Trophoblast cell (in vitro differentiated cells and primary cell): ENCODE measurements at regions not wholly inside any gene's neighbourhood (a gene's known extent, or its start where the extent isn't known, plus 50 kb on each side); places are given as distances from the start of the nearest gene placed in this dataset.

ENCODE experiments used
- DNase-seq, 2 donors: peaks; one replicate each; pipeline ENCODE4 v3.0.0-alpha.2; 2016
- H2AFZ ChIP-seq: 2 replicates; pipeline ENCODE4 v1.6.1; 2013; ENCODE audit warnings: low read length, moderate library complexity, mild to moderate bottlenecking; ENCODE audit not compliant: insufficient read depth, poor library complexity
- H2AK5ac ChIP-seq: 2 replicates; pipeline ENCODE4 v1.6.1; 2013; ENCODE audit warnings: mild to moderate bottlenecking, low read length
- H2BK120ac ChIP-seq: 2 replicates; pipeline ENCODE4 v1.6.1; 2013; ENCODE audit warnings: low read length, mild to moderate bottlenecking, moderate library complexity; ENCODE audit not compliant: insufficient read depth, poor library complexity
- H2BK12ac ChIP-seq: 2 replicates; pipeline ENCODE4 v1.6.1; 2013; ENCODE audit warnings: mild to moderate bottlenecking, low read length, moderate library complexity
- H2BK5ac ChIP-seq: 2 replicates; pipeline ENCODE4 v1.6.1; 2013; ENCODE audit warnings: low read length, low read depth, moderate library complexity, mild to moderate bottlenecking; ENCODE audit not compliant: poor library complexity
- H3K14ac ChIP-seq: 2 replicates; pipeline ENCODE4 v1.6.1; 2013; ENCODE audit warnings: mild to moderate bottlenecking, low read length
- H3K18ac ChIP-seq: 2 replicates; pipeline ENCODE4 v1.6.1; 2013; ENCODE audit warnings: mild to moderate bottlenecking, low read length
- H3K23ac ChIP-seq: 2 replicates; pipeline ENCODE4 v1.6.1; 2013; ENCODE audit warnings: low read length
- H3K27ac ChIP-seq: 2 replicates; pipeline ENCODE4 v1.5.1; 2013; ENCODE audit warnings: low read depth, mild to moderate bottlenecking, inconsistent platforms, low read length, moderate library complexity
- H3K27me3 ChIP-seq: 2 replicates; pipeline ENCODE4 v1.6.1; 2013; ENCODE audit warnings: inconsistent platforms, mild to moderate bottlenecking, low read length, moderate library complexity; ENCODE audit not compliant: insufficient read depth
- H3K36me3 ChIP-seq, 2 experiments: 1 replicate in 1 of 2; 2 replicates in 1 of 2; pipeline ENCODE4 v1.6.1; 2013; ENCODE audit warnings: low read length in 2 of 2, mild to moderate bottlenecking in 2 of 2, moderate library complexity in 1 of 2; ENCODE audit not compliant: insufficient read depth in 2 of 2, control insufficient read depth in 1 of 2
- H3K4ac ChIP-seq: 2 replicates; pipeline ENCODE4 v1.6.1; 2013; ENCODE audit warnings: low read depth, mild to moderate bottlenecking, low read length, moderate library complexity
- H3K4me1 ChIP-seq, 2 experiments: 1 replicate in 1 of 2; 2 replicates in 1 of 2; pipeline ENCODE4 v1.6.1; 2013; ENCODE audit warnings: low read length in 2 of 2, mild to moderate bottlenecking in 2 of 2, moderate library complexity in 1 of 2; ENCODE audit not compliant: insufficient read depth in 2 of 2, control insufficient read depth in 1 of 2
- H3K4me2 ChIP-seq: 2 replicates; pipeline ENCODE4 v1.6.1; 2013; ENCODE audit warnings: inconsistent platforms, mild to moderate bottlenecking, low read length, moderate library complexity
- H3K4me3 ChIP-seq: 2 replicates; pipeline ENCODE4 v1.5.1; 2013; ENCODE audit warnings: mild to moderate bottlenecking, low read depth, low read length, inconsistent platforms
- H3K79me1 ChIP-seq: one replicate; pipeline ENCODE4 v1.6.1; 2013; ENCODE audit warnings: low read length
- H3K79me2 ChIP-seq: 2 replicates; pipeline ENCODE4 v1.6.1; 2013; ENCODE audit warnings: low read length, mild to moderate bottlenecking; ENCODE audit not compliant: control insufficient read depth, insufficient read depth, poor library complexity
- H3K9ac ChIP-seq: 2 replicates; pipeline ENCODE4 v1.6.1; 2013; ENCODE audit warnings: mild to moderate bottlenecking, low read length
- H3K9me3 ChIP-seq: 2 replicates; pipeline ENCODE4 v1.6.1; 2013; ENCODE audit warnings: low read depth, mild to moderate bottlenecking, control low read depth, inconsistent platforms, low read length; ENCODE audit not compliant: insufficient read depth
- H4K12ac ChIP-seq: 2 replicates; pipeline ENCODE4 v1.6.1; 2013; ENCODE audit warnings: low read depth, mild to moderate bottlenecking, low read length, moderate library complexity
- H4K8ac ChIP-seq: 2 replicates; pipeline ENCODE4 v1.6.1; 2013; ENCODE audit warnings: low read depth, mild to moderate bottlenecking, low read length, moderate library complexity
- H4K91ac ChIP-seq: one replicate; pipeline ENCODE4 v1.6.1; 2013; ENCODE audit warnings: low read depth, mild to moderate bottlenecking, low read length, moderate library complexity
- WGBS: extraction: QIAGEN DNeasy Blood & Tissue Kit; methylation state at CpG from one replicate; pipeline ENCODE4 v1.1.7; 2013; ENCODE audit warnings: missing lambda C conversion rate; ENCODE audit not compliant: insufficient read length, insufficient coverage; ENCODE audit errors: extremely low coverage; 5-methylcytosine and 5-hydroxymethylcytosine counted together

DNA sequence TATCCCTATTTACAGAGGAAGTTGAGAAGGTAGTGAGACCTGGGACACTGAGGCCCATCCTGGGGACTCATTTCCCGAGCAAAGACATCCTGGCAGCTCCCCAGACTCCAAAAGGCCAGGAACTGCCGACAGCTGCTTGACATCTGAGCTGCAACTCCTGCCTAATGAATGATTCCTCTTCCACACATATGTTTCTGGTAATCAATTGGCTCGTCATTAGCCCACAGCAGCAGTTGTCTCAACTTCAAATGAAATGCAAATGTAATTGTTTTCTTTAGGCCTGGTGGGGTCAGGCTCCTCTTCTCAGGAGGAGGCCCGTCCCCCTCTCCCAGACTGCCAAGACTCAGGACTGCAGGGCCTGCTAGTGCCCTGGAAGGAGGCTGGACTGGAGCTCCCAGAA, 61.8 kb upstream of the DISP3 start:
- no peak overlapping the region for H2BK120ac ChIP-seq
- H3K79me2 ChIP-seq: no peaks in the 10 kb centered on the region
- H2BK12ac ChIP-seq: no peak overlapping the region
- no CpG with 5 or more reads among the region's 4 CpGs for WGBS
- no peak overlapping the region for H3K14ac ChIP-seq
- no peak overlapping the region for H2BK5ac ChIP-seq
- no peak overlapping the region for H4K8ac ChIP-seq
- H4K12ac ChIP-seq: no peak overlapping the region
- H3K9me3 ChIP-seq: peaks cover 2% of the 10 kb centered on the region
- H3K9ac ChIP-seq: no peak overlapping the region
- no peak overlapping the region for H4K91ac ChIP-seq
- H3K27me3 ChIP-seq: no peaks in the 10 kb centered on the region
- H2AFZ ChIP-seq: no peak overlapping the region
- H3K4ac ChIP-seq: no peak overlapping the region
- no peak overlapping the region for H3K4me2 ChIP-seq
- no peak overlapping the region for H3K27ac ChIP-seq
- no peaks in the 10 kb centered on the region for H3K4me1 ChIP-seq
- no peak overlapping the region for H3K23ac ChIP-seq
- H3K79me1 ChIP-seq: no peaks in the 10 kb centered on the region
- no peak for DNase-seq
- H3K18ac ChIP-seq: no peak overlapping the region
- H3K4me3 ChIP-seq: no peak overlapping the region
- no peak overlapping the region for H2AK5ac ChIP-seq
- no peaks in the 10 kb centered on the region for H3K36me3 ChIP-seq

DNA sequence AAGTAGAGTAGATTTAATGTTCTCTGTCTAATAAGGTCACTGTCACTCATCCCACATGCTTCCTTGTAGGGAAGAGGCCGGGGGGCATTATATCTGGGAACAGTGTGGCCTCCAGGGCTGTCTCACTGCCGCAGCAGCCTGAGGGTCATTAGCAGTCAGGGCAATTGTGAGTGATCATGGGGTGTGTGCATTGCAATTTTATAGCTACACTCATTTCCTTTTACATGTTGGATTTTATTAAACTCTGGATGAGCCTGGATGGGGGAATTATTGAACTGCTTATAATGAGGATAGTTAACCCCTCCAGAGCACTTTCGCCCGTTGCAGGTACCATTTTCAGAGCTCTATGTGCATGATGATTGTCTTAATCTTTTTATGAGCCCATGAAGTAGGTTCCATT, 60.9 kb upstream of the DISP3 start:
- H3K79me1 ChIP-seq: no peaks in the 10 kb centered on the region
- WGBS: no CpG with 5 or more reads among the region's 4 CpGs
- DNase-seq: no peak

DNA sequence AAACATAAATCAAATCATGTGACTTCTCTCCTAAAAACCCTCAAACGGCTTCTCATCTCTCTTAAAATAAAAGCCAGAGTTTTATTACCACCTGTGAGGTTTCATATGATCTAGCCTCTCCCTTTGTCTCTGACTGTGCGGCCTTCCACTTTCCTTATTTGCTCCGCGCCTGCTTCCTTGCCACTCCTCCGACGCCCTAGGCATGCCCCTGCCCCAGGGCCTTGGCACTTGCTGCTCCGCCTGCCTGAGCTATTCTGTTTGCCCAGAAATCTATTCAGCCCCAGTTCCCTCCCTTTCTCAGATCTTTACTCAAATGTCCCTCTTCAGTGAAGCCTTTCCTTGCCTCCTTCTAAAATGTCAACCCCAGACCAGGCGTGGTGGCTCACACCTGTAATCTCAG, 57.5 kb upstream of the DISP3 start:
- no CpG with 5 or more reads among the region's 8 CpGs for WGBS
- H3K27me3 ChIP-seq: no peaks in the 10 kb centered on the region
- H4K91ac ChIP-seq: no peak overlapping the region
- H3K23ac ChIP-seq: no peak overlapping the region
- no peak for DNase-seq
- H3K4ac ChIP-seq: no peak overlapping the region
- no peaks in the 10 kb centered on the region for H3K79me2 ChIP-seq
- H2AFZ ChIP-seq: no peak overlapping the region
- H2BK120ac ChIP-seq: no peak overlapping the region
- H2BK12ac ChIP-seq: no peak overlapping the region
- no peak overlapping the region for H2AK5ac ChIP-seq
- H3K4me3 ChIP-seq: no peak overlapping the region
- H4K12ac ChIP-seq: no peak overlapping the region
- H3K18ac ChIP-seq: no peak overlapping the region
- H3K9ac ChIP-seq: no peak overlapping the region
- no peaks in the 10 kb centered on the region for H3K36me3 ChIP-seq
- no peak overlapping the region for H4K8ac ChIP-seq
- H3K4me1 ChIP-seq: no peaks in the 10 kb centered on the region
- H2BK5ac ChIP-seq: no peak overlapping the region
- no peaks in the 10 kb centered on the region for H3K79me1 ChIP-seq
- no peak overlapping the region for H3K27ac ChIP-seq
- H3K4me2 ChIP-seq: no peak overlapping the region
- H3K9me3 ChIP-seq: no peaks in the 10 kb centered on the region
- H3K14ac ChIP-seq: no peak overlapping the region

More for the DNA sequence above, 60.9 kb upstream of the DISP3 start:
- Histone ChIP-seq H3K9me3 (peaks cover under 1% of the 10 kb centered on the region), H3K36me3 (no peaks in the 10 kb centered on the region), H3K9ac (no peak overlapping the region), H4K12ac (no peak overlapping the region), H3K4me3 (no peak overlapping the region), H3K14ac (no peak overlapping the region), H3K4me1 (no peaks in the 10 kb centered on the region), H3K27ac (no peak overlapping the region), H4K8ac (no peak overlapping the region), H3K4me2 (no peak overlapping the region), H3K4ac (no peak overlapping the region), H2BK5ac (no peak overlapping the region), H3K79me2 (no peaks in the 10 kb centered on the region), H2AK5ac (no peak overlapping the region), H3K23ac (no peak overlapping the region), H3K27me3 (no peaks in the 10 kb centered on the region), H3K18ac (no peak overlapping the region), H2AFZ (no peak overlapping the region), H2BK120ac (no peak overlapping the region), H2BK12ac (no peak overlapping the region), H4K91ac (no peak overlapping the region)

- no peaks in the 10 kb centered on the region for H3K79me1 ChIP-seq
- H3K79me2 ChIP-seq: no peaks in the 10 kb centered on the region
- no peaks in the 10 kb centered on the region for H3K4me1 ChIP-seq
- H3K27me3 ChIP-seq: no peaks in the 10 kb centered on the region
- H3K4me2 ChIP-seq: no peak overlapping the region
- no peak for DNase-seq
- no peak overlapping the region for H3K9ac ChIP-seq
- no peak overlapping the region for H4K8ac ChIP-seq
- H2BK120ac ChIP-seq: no peak overlapping the region
- no peak overlapping the region for H3K18ac ChIP-seq
- H2BK12ac ChIP-seq: no peak overlapping the region
- no peak overlapping the region for H4K91ac ChIP-seq
- H3K4me3 ChIP-seq: no peak overlapping the region
- no peak overlapping the region for H3K14ac ChIP-seq
- no peaks in the 10 kb centered on the region for H3K36me3 ChIP-seq
- no peak overlapping the region for H3K23ac ChIP-seq
- no peak overlapping the region for H2AK5ac ChIP-seq
- H3K27ac ChIP-seq: no peak overlapping the region
- no CpG with 5 or more reads among the region's 9 CpGs for WGBS
- H2BK5ac ChIP-seq: no peak overlapping the region
- no peaks in the 10 kb centered on the region for H3K9me3 ChIP-seq
- no peak overlapping the region for H2AFZ ChIP-seq
- no peak overlapping the region for H4K12ac ChIP-seq
- no peak overlapping the region for H3K4ac ChIP-seq
Measured at GRCh38 chr1:11422686-11423085, 56.3 kb upstream of the DISP3 start.
